ENCODE measurements at regions not wholly inside any gene's neighbourhood (a gene's known extent, or its start where the extent isn't known, plus 50 kb on each side); places are given as distances from the start of the nearest gene placed in this dataset.
"Not testable (repeated sequence)": the region's sequence is repeated elsewhere in the genome, so short reads cannot be mapped to it uniquely, and the experiment has no call there.

- not testable (repeated sequence) for H3K9ac ChIP-seq (ENCODE audit: low read length in 2 of 2); H3K4me3 ChIP-seq (ENCODE audit: low read length in 2 of 2); H3K27ac ChIP-seq (ENCODE audit: low read length); H3K36me3 ChIP-seq (ENCODE audit: control insufficient read depth in 2 of 2, insufficient read depth in 2 of 2, low read length in 2 of 2); H3K9me3 ChIP-seq (ENCODE audit: control insufficient read depth in 2 of 2, low read length in 2 of 2); H3K4me1 ChIP-seq (ENCODE audit: control insufficient read depth, insufficient read depth, low read length); H3K27me3 ChIP-seq (ENCODE audit: control insufficient read depth in 1 of 2, insufficient read depth in 2 of 2, low read length in 2 of 2)
Observed at GRCh38 chr10:47711428-47711827, 52.0 kb downstream of the SYT15B start.

- not testable (repeated sequence) for H3K4me1 ChIP-seq (ENCODE audit: control insufficient read depth, insufficient read depth, low read length); H3K9ac ChIP-seq (ENCODE audit: low read length in 2 of 2); H3K27ac ChIP-seq (ENCODE audit: low read length); H3K36me3 ChIP-seq (ENCODE audit: control insufficient read depth in 2 of 2, insufficient read depth in 2 of 2, low read length in 2 of 2); H3K9me3 ChIP-seq (ENCODE audit: control insufficient read depth in 2 of 2, low read length in 2 of 2); H3K27me3 ChIP-seq (ENCODE audit: control insufficient read depth in 1 of 2, insufficient read depth in 2 of 2, low read length in 2 of 2); H3K4me3 ChIP-seq (ENCODE audit: low read length in 2 of 2)
Observed at GRCh38 chr10:47710443-47710842, 52.9 kb downstream of the SYT15B start.

DNA sequence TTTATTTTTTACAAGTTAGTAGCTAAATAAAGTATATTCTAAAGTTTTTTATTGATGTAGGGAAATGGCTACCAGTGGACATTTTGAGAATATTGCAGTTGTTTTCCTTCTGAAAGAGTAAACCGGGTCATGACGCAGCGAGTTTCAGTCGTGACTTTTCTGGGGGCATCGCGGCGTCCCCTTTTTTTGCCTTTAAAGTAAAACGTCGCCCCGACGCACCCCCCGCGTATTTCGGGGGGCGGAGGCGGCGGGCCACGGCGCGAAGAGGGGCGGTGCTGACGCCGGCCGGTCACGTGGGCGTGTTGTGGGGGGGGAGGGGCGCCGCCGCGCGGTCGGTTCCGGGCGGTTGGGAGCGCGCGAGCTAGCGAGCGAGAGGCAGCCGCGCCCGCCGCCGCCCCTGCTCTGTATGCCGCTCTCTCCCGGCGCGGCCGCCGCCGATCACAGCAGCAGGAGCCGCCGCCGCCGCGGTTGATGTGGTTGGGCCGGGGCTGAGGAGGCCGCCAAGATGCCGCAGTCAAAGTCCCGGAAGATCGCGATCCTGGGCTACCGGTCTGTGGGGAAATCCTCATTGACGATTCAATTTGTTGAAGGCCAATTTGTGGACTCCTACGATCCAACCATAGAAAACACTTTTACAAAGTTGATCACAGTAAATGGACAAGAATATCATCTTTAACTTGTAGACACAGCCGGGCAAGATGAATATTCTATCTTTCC, 57.5 kb downstream of the SYT15B start:
- not testable (repeated sequence) for H3K9me3 ChIP-seq (ENCODE audit: control insufficient read depth in 2 of 2, low read length in 2 of 2); H3K36me3 ChIP-seq (ENCODE audit: control insufficient read depth in 2 of 2, insufficient read depth in 2 of 2, low read length in 2 of 2); H3K27me3 ChIP-seq (ENCODE audit: control insufficient read depth in 1 of 2, insufficient read depth in 2 of 2, low read length in 2 of 2); H3K4me1 ChIP-seq (ENCODE audit: control insufficient read depth, insufficient read depth, low read length); H3K9ac ChIP-seq (ENCODE audit: low read length in 2 of 2)
- Histone ChIP-seq H3K4me3 (ENCODE audit: low read length in 2 of 2) (peak overlapping the region in 1 of 2 donors; percentile 58), H3K27ac (ENCODE audit: low read length) (peak overlapping the region; percentile 49)

DNA sequence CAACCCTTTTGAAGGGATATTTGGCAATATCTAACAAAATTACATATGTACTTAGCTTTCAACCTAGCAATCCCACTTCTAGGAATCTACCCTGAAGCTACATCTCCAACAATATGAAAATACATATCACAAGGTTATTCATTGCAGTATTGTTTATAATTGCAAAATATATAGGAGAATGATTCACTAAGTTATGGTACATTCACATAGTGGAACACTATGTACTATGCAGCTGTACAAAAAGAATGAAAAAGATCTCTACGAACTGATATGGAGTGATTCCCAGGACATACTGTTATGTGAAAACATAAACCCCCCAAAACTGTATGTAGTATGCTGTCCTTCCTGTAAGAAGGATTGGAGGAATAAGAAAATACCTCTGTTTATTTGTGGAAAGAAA, 62.1 kb downstream of the SYT15B start:
- H3K36me3 ChIP-seq (ENCODE audit: control insufficient read depth in 2 of 2, insufficient read depth in 2 of 2, low read length in 2 of 2); H3K27ac ChIP-seq (ENCODE audit: low read length); H3K9ac ChIP-seq (ENCODE audit: low read length in 2 of 2): not testable (repeated sequence)

GRCh38 chr10:47699854-47700253, 63.5 kb downstream of the SYT15B start:
- H3K4me3 ChIP-seq (ENCODE audit: low read length in 2 of 2); H3K9ac ChIP-seq (ENCODE audit: low read length in 2 of 2); H3K4me1 ChIP-seq (ENCODE audit: control insufficient read depth, insufficient read depth, low read length); H3K27me3 ChIP-seq (ENCODE audit: control insufficient read depth in 1 of 2, insufficient read depth in 2 of 2, low read length in 2 of 2); H3K36me3 ChIP-seq (ENCODE audit: control insufficient read depth in 2 of 2, insufficient read depth in 2 of 2, low read length in 2 of 2); H3K27ac ChIP-seq (ENCODE audit: low read length); H3K9me3 ChIP-seq (ENCODE audit: control insufficient read depth in 2 of 2, low read length in 2 of 2): not testable (repeated sequence)

More for the DNA sequence above, 62.1 kb downstream of the SYT15B start:
- H3K27me3 ChIP-seq (ENCODE audit: control insufficient read depth in 1 of 2, insufficient read depth in 2 of 2, low read length in 2 of 2); H3K4me3 ChIP-seq (ENCODE audit: low read length in 2 of 2); H3K4me1 ChIP-seq (ENCODE audit: control insufficient read depth, insufficient read depth, low read length); H3K9me3 ChIP-seq (ENCODE audit: control insufficient read depth in 2 of 2, low read length in 2 of 2): not testable (repeated sequence)

DNA sequence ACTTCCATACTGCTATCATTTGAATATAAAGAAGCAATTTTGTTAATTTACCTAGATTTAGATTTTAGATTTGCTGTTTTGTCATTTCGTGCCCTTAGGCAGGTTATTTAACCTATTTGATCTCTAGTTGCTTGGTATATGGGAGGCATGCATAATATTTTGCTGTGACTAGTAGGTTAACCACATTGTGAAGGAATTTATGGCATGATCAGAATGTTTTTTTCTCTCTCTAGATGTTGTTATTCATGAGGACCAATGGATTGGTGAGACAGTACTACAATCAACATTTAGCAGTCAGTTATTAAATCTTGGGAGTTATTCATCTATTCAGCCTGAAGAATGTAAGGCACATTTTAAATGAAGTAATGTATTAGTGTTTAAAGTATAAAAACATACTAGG, 67.2 kb downstream of the SYT15B start:
- H3K36me3 ChIP-seq (ENCODE audit: control insufficient read depth in 2 of 2, insufficient read depth in 2 of 2, low read length in 2 of 2); H3K9me3 ChIP-seq (ENCODE audit: control insufficient read depth in 2 of 2, low read length in 2 of 2); H3K9ac ChIP-seq (ENCODE audit: low read length in 2 of 2); H3K4me1 ChIP-seq (ENCODE audit: control insufficient read depth, insufficient read depth, low read length); H3K27ac ChIP-seq (ENCODE audit: low read length); H3K27me3 ChIP-seq (ENCODE audit: control insufficient read depth in 1 of 2, insufficient read depth in 2 of 2, low read length in 2 of 2); H3K4me3 ChIP-seq (ENCODE audit: low read length in 2 of 2): not testable (repeated sequence)

GRCh38 chr10:47695149-47695548, 68.2 kb downstream of the SYT15B start:
- H3K27me3 ChIP-seq (ENCODE audit: control insufficient read depth in 1 of 2, insufficient read depth in 2 of 2, low read length in 2 of 2); H3K36me3 ChIP-seq (ENCODE audit: control insufficient read depth in 2 of 2, insufficient read depth in 2 of 2, low read length in 2 of 2); H3K9ac ChIP-seq (ENCODE audit: low read length in 2 of 2); H3K27ac ChIP-seq (ENCODE audit: low read length); H3K4me1 ChIP-seq (ENCODE audit: control insufficient read depth, insufficient read depth, low read length); H3K4me3 ChIP-seq (ENCODE audit: low read length in 2 of 2); H3K9me3 ChIP-seq (ENCODE audit: control insufficient read depth in 2 of 2, low read length in 2 of 2): not testable (repeated sequence)

GRCh38 chr10:47690304-47690703, 73.1 kb downstream of the SYT15B start:
- H3K4me3 ChIP-seq (ENCODE audit: low read length in 2 of 2); H3K27me3 ChIP-seq (ENCODE audit: control insufficient read depth in 1 of 2, insufficient read depth in 2 of 2, low read length in 2 of 2); H3K36me3 ChIP-seq (ENCODE audit: control insufficient read depth in 2 of 2, insufficient read depth in 2 of 2, low read length in 2 of 2); H3K9me3 ChIP-seq (ENCODE audit: control insufficient read depth in 2 of 2, low read length in 2 of 2); H3K9ac ChIP-seq (ENCODE audit: low read length in 2 of 2); H3K4me1 ChIP-seq (ENCODE audit: control insufficient read depth, insufficient read depth, low read length); H3K27ac ChIP-seq (ENCODE audit: low read length): not testable (repeated sequence)

GRCh38 chr10:47683826-47684475, 79.4 kb downstream of the SYT15B start:
- H3K4me1 ChIP-seq (ENCODE audit: control insufficient read depth, insufficient read depth, low read length); H3K4me3 ChIP-seq (ENCODE audit: low read length in 2 of 2); H3K27ac ChIP-seq (ENCODE audit: low read length); H3K27me3 ChIP-seq (ENCODE audit: control insufficient read depth in 1 of 2, insufficient read depth in 2 of 2, low read length in 2 of 2); H3K36me3 ChIP-seq (ENCODE audit: control insufficient read depth in 2 of 2, insufficient read depth in 2 of 2, low read length in 2 of 2); H3K9me3 ChIP-seq (ENCODE audit: control insufficient read depth in 2 of 2, low read length in 2 of 2); H3K9ac ChIP-seq (ENCODE audit: low read length in 2 of 2): not testable (repeated sequence)

DNA sequence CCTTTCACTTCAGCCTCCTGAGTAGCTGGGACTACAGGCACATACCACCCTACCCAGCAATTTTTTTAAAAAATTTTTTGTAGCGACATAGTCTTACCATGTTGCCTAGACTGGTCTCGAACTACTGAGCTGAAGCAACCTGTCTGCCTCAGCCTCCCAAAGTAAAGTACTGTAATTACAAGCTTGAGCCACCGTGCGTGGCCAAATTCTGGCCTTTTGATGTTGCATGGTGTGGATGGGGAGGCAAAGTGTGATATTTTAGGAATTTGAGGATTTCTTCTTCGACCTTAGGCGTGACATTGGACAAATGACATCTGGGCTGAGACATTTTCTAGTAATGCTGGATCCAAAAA, 81.8 kb downstream of the SYT15B start:
- H3K4me3 ChIP-seq (ENCODE audit: low read length in 2 of 2); H3K27ac ChIP-seq (ENCODE audit: low read length); H3K27me3 ChIP-seq (ENCODE audit: control insufficient read depth in 1 of 2, insufficient read depth in 2 of 2, low read length in 2 of 2); H3K4me1 ChIP-seq (ENCODE audit: control insufficient read depth, insufficient read depth, low read length); H3K9ac ChIP-seq (ENCODE audit: low read length in 2 of 2); H3K9me3 ChIP-seq (ENCODE audit: control insufficient read depth in 2 of 2, low read length in 2 of 2); H3K36me3 ChIP-seq (ENCODE audit: control insufficient read depth in 2 of 2, insufficient read depth in 2 of 2, low read length in 2 of 2): not testable (repeated sequence)

- H3K27ac ChIP-seq (ENCODE audit: low read length); H3K9ac ChIP-seq (ENCODE audit: low read length in 2 of 2); H3K4me1 ChIP-seq (ENCODE audit: control insufficient read depth, insufficient read depth, low read length); H3K36me3 ChIP-seq (ENCODE audit: control insufficient read depth in 2 of 2, insufficient read depth in 2 of 2, low read length in 2 of 2); H3K9me3 ChIP-seq (ENCODE audit: control insufficient read depth in 2 of 2, low read length in 2 of 2); H3K4me3 ChIP-seq (ENCODE audit: low read length in 2 of 2); H3K27me3 ChIP-seq (ENCODE audit: control insufficient read depth in 1 of 2, insufficient read depth in 2 of 2, low read length in 2 of 2): not testable (repeated sequence)
Observed at GRCh38 chr10:47680848-47681637, 82.3 kb downstream of the SYT15B start.

All from stomach smooth muscle (tissue), 2 donors.